Tibial artery (tissue), 4 donors: ENCODE measurements at regions not wholly inside any gene's neighbourhood (a gene's known extent, or its start where the extent isn't known, plus 50 kb on each side); places are given as distances from the start of the nearest gene placed in this dataset.

Experiments
- DNase-seq, 2 donors: peaks; one replicate each; pipeline ENCODE4 v3.0.0-alpha.2; 2019
- H3K27ac ChIP-seq, 2 donors: fragments of 200-600 bp; sonication (generic) in 1 of 2; 1 replicate in 1 of 2; 2 replicates in 1 of 2; pipeline ENCODE4 v1.5.1; 2018 to 2019; ENCODE audit warnings: mild to moderate bottlenecking in 1 of 2
- H3K27me3 ChIP-seq, 2 donors: fragments of 200-600 bp; sonication (generic) in 1 of 2; one replicate each; pipeline versions ENCODE4 v1.5.1 to v1.6.0; 2016 to 2019
- H3K36me3 ChIP-seq, 3 donors: fragments of 200-600 bp; sonication (generic) in 2 of 3; one replicate each; pipeline ENCODE4 v1.5.1; 2016 to 2019; ENCODE audit warnings: mild to moderate bottlenecking in 2 of 3
- H3K4me1 ChIP-seq, 4 donors: fragments of 200-600 bp; sonication (generic) in 2 of 4; 1 replicate in 3 of 4; 2 replicates in 1 of 4; pipeline ENCODE4 v1.5.1; 2016 to 2019
- H3K4me3 ChIP-seq, 2 donors: fragments of 200-600 bp; sonication (generic) in 1 of 2; 1 replicate in 1 of 2; 2 replicates in 1 of 2; pipeline ENCODE4 v1.5.1; 2018 to 2019; ENCODE audit warnings: mild to moderate bottlenecking in 2 of 2
- H3K9me3 ChIP-seq, 3 donors: fragments of 200-600 bp; sonication (generic) in 1 of 3; one replicate each; pipeline ENCODE4 v1.5.1; 2016 to 2019
- intact Hi-C: fragments of 100-400 bp; cut with DNase I; formaldehyde crosslinking; loops from one replicate; pipeline ENCODE4 v1.15.0; 2023; ENCODE audit warnings: low total_unique reads
- TF ChIP-seq, protein P1 (sequence below), 2 experiments: fragments of 200-600 bp in 1 of 2; fragments of 450-650 bp in 1 of 2; IDR thresholded peaks; one replicate each; pipeline ENCODE4 v1.5.1; 2017 to 2019; ENCODE audit warnings: antibody characterized with exemption in 2 of 2, mild to moderate bottlenecking in 1 of 2, moderate library complexity in 1 of 2

- Histone ChIP-seq H3K27ac (no peak overlapping the region), H3K36me3 (no peaks in the 10 kb centered on the region), H3K9me3 (no peaks in the 10 kb centered on the region), H3K4me1 (no peaks in the 10 kb centered on the region), H3K27me3 (no peaks in the 10 kb centered on the region), H3K4me3 (no peak overlapping the region)
- DNase-seq, result no peak
- intact Hi-C loops, result no loop called here
- TF ChIP-seq, protein P1, sequence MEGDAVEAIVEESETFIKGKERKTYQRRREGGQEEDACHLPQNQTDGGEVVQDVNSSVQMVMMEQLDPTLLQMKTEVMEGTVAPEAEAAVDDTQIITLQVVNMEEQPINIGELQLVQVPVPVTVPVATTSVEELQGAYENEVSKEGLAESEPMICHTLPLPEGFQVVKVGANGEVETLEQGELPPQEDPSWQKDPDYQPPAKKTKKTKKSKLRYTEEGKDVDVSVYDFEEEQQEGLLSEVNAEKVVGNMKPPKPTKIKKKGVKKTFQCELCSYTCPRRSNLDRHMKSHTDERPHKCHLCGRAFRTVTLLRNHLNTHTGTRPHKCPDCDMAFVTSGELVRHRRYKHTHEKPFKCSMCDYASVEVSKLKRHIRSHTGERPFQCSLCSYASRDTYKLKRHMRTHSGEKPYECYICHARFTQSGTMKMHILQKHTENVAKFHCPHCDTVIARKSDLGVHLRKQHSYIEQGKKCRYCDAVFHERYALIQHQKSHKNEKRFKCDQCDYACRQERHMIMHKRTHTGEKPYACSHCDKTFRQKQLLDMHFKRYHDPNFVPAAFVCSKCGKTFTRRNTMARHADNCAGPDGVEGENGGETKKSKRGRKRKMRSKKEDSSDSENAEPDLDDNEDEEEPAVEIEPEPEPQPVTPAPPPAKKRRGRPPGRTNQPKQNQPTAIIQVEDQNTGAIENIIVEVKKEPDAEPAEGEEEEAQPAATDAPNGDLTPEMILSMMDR (IDR thresholded peaks at IDR 0.05), result no peak
Observed at GRCh38 chr4:19880206-19880605, 371.5 kb upstream of the SLIT2 start.

DNA sequence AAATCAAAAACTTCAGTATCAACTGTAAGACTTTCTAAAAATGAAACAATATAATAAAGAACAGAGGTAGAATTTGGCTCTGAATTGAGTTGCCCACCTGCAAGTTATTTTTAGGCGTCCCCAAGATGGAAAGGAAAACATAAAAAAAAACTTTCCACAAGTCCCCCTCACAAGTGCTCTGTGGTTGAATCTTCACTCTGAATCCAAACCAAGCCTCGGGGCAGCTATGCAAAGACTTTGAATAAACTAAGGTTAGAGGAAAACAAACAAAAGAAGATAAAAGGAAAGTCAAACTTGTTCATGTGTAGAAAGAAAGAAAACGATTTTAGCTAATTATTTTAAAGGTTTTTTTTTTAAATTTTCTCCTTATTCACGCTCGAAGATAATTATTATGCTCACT is 372.4 kb upstream of the SLIT2 start:
- DNase-seq, result no peak
- H3K4me3 ChIP-seq, result no peak overlapping the region
- no peaks in the 10 kb centered on the region for H3K27me3 ChIP-seq
- intact Hi-C loops, result no loop called here
- H3K4me1 ChIP-seq, result no peaks in the 10 kb centered on the region
- no peak overlapping the region for H3K27ac ChIP-seq
- H3K36me3 ChIP-seq, result no peaks in the 10 kb centered on the region
- TF ChIP-seq, protein P1 (IDR thresholded peaks at IDR 0.05), result no peak
- H3K9me3 ChIP-seq, result no peaks in the 10 kb centered on the region

- intact Hi-C loops, result no loop called here
- H3K9me3 ChIP-seq, result peaks cover 0 to 10% (median 0%) of the 10 kb centered on the region in 3 donors
- no peak overlapping the region for H3K27ac ChIP-seq
Observed at GRCh38 chr4:19857991-19858390, 393.7 kb upstream of the SLIT2 start.

GRCh38 chr4:19857380-19857779 is 394.3 kb upstream of the SLIT2 start:
- DNase-seq, result no peak
- no peaks in the 10 kb centered on the region for H3K27me3 ChIP-seq
- no peak overlapping the region for H3K27ac ChIP-seq
- H3K4me3 ChIP-seq, result no peak overlapping the region
- H3K4me1 ChIP-seq, result no peaks in the 10 kb centered on the region
- H3K36me3 ChIP-seq, result no peaks in the 10 kb centered on the region
- peaks cover 0 to 10% (median 0%) of the 10 kb centered on the region in 3 donors for H3K9me3 ChIP-seq
- TF ChIP-seq, protein P1 (IDR thresholded peaks at IDR 0.05), result no peak
- intact Hi-C loops, result no loop called here

More at GRCh38 chr4:19857991-19858390, 393.7 kb upstream of the SLIT2 start:
- H3K36me3 ChIP-seq, result no peaks in the 10 kb centered on the region
- H3K4me1 ChIP-seq, result no peaks in the 10 kb centered on the region
- no peak overlapping the region for H3K4me3 ChIP-seq
- no peaks in the 10 kb centered on the region for H3K27me3 ChIP-seq
- TF ChIP-seq, protein P1 (IDR thresholded peaks at IDR 0.05), result no peak
- DNase-seq, result no peak

DNA sequence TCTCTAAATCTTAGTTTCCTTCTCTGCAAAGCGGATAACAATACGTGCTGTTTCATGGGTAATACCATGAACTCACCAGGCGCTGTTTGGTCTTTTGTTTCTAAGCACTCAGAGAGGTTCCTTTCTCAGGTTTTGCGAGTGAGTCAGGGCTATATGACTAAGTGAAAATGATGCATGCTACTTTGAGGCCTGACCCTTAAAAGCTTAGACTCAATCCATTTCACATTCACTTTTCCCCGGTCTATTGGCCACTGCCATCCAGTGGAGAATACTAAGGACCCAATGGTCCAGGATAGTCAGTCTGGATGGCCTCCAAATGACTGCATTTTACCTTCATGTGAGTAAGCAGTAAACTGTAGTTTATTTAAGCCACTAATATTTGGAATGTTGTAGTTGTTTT is 400.8 kb upstream of the SLIT2 start:
- peaks cover 0 to 10% (median 0%) of the 10 kb centered on the region in 3 donors for H3K9me3 ChIP-seq
- TF ChIP-seq, protein P1 (IDR thresholded peaks at IDR 0.05), result no peak
- no peak for DNase-seq
- intact Hi-C loops, result no loop called here
- no peaks in the 10 kb centered on the region for H3K4me1 ChIP-seq
- no peaks in the 10 kb centered on the region for H3K27me3 ChIP-seq
- H3K36me3 ChIP-seq, result no peaks in the 10 kb centered on the region
- H3K4me3 ChIP-seq, result no peak overlapping the region
- H3K27ac ChIP-seq, result no peak overlapping the region

DNA sequence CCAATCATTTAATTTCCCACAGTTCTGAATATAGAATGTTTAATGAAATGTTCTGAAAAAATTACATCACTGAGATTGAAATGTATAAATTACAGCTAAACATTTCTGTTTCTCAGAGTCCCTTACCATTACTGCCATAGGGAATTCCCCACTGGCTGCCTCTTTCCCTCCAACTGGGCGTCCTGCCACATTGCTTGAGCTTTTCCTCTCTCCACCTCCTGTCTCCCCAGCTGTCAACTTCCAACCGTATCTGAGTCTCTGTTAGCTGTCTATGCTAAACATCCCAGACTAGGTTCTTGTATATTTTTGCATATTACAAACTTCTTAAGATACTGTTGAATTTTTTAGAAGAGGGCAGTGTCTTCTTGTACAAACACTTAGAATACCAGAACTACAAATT is 407.3 kb upstream of the SLIT2 start:
- no peak for DNase-seq
- H3K27ac ChIP-seq, result no peak overlapping the region

More for the DNA sequence above, 407.3 kb upstream of the SLIT2 start:
- intact Hi-C loops, result no loop called here
- Histone ChIP-seq H3K4me1 (no peaks in the 10 kb centered on the region), H3K4me3 (no peak overlapping the region), H3K27me3 (no peaks in the 10 kb centered on the region), H3K9me3 (no peaks in the 10 kb centered on the region), H3K36me3 (no peaks in the 10 kb centered on the region)
- TF ChIP-seq, protein P1 (IDR thresholded peaks at IDR 0.05), result no peak
